SU-DHL-6 (cell line): ENCODE measurements at regions not wholly inside any gene's neighbourhood (a gene's known extent, or its start where the extent isn't known, plus 50 kb on each side); places are given as distances from the start of the nearest gene placed in this dataset.

Source experiments
- EZH2phosphoT487 ChIP-seq: fragments of 200-600 bp; sonication (generic), shearing (Covaris generic); conservative IDR thresholded peaks from 2 replicates; pipeline ENCODE4 v1.6.1; 2018; ENCODE audit warnings: mild to moderate bottlenecking, antibody characterized with exemption, low read length, moderate library complexity, mixed read lengths
- TF ChIP-seq, protein P1 (sequence below): fragments of 200-600 bp; sonication (generic); IDR thresholded peaks from one replicate; pipeline ENCODE4 v1.5.1; 2017; ENCODE audit warnings: antibody characterized with exemption, mild to moderate bottlenecking, low read length, moderate library complexity; ENCODE audit not compliant: insufficient read depth, poor library complexity, severe bottlenecking

GRCh38 chr9:28909526-28909925 lies 1336.2 kb upstream of the C9orf72 start:
- TF ChIP-seq, protein P1, sequence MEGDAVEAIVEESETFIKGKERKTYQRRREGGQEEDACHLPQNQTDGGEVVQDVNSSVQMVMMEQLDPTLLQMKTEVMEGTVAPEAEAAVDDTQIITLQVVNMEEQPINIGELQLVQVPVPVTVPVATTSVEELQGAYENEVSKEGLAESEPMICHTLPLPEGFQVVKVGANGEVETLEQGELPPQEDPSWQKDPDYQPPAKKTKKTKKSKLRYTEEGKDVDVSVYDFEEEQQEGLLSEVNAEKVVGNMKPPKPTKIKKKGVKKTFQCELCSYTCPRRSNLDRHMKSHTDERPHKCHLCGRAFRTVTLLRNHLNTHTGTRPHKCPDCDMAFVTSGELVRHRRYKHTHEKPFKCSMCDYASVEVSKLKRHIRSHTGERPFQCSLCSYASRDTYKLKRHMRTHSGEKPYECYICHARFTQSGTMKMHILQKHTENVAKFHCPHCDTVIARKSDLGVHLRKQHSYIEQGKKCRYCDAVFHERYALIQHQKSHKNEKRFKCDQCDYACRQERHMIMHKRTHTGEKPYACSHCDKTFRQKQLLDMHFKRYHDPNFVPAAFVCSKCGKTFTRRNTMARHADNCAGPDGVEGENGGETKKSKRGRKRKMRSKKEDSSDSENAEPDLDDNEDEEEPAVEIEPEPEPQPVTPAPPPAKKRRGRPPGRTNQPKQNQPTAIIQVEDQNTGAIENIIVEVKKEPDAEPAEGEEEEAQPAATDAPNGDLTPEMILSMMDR, result no peak
- TF ChIP-seq EZH2phosphoT487, result no peak
